Gastrocnemius medialis (tissue), 4 donors: ENCODE measurements at regions not wholly inside any gene's neighbourhood (a gene's known extent, or its start where the extent isn't known, plus 50 kb on each side); places are given as distances from the start of the nearest gene placed in this dataset.

Experiments
- POLR2A ChIP-seq, 2 donors: fragments of 450-650 bp; IDR thresholded peaks; one replicate each; pipeline ENCODE4 v1.6.1; 2017; ENCODE audit warnings: antibody characterized with exemption in 2 of 2, mild to moderate bottlenecking in 2 of 2, moderate library complexity in 2 of 2
- TF ChIP-seq, protein P1 (sequence below), 5 experiments: fragments of 450-650 bp in 3 of 5; fragments of 200-600 bp in 2 of 5; sonication (generic) in 2 of 5; IDR thresholded peaks in 4 of 5; conservative IDR thresholded peaks in 1 of 5; 1 replicate in 4 of 5; 2 replicates in 1 of 5; pipeline ENCODE4 v1.5.1; 2016 to 2019; ENCODE audit warnings: antibody characterized with exemption in 5 of 5, mild to moderate bottlenecking in 3 of 5, moderate library complexity in 3 of 5

DNA sequence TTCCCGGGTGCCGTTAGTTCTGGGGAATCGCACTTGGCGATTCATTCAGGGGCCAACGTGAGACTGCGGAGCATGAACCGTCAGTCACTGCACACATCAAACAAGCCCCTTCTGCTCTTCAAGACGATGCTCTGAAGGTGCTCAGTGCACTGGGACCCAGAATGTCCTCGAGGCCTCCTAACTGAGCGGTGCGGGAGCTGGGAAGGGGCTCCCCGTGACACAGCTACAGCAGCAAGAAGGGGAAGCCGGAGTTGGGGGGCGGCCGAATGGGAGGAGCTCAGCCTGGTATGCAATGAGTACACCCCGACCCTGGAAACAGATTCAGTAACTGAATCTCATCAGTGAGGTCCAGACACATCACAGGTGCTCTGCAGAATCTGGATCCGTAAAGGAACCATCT is 150.8 kb downstream of the SHANK2 start:
- no peak for TF ChIP-seq POLR2A (IDR thresholded peaks at IDR 0.05)
- TF ChIP-seq, protein P1, sequence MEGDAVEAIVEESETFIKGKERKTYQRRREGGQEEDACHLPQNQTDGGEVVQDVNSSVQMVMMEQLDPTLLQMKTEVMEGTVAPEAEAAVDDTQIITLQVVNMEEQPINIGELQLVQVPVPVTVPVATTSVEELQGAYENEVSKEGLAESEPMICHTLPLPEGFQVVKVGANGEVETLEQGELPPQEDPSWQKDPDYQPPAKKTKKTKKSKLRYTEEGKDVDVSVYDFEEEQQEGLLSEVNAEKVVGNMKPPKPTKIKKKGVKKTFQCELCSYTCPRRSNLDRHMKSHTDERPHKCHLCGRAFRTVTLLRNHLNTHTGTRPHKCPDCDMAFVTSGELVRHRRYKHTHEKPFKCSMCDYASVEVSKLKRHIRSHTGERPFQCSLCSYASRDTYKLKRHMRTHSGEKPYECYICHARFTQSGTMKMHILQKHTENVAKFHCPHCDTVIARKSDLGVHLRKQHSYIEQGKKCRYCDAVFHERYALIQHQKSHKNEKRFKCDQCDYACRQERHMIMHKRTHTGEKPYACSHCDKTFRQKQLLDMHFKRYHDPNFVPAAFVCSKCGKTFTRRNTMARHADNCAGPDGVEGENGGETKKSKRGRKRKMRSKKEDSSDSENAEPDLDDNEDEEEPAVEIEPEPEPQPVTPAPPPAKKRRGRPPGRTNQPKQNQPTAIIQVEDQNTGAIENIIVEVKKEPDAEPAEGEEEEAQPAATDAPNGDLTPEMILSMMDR (IDR thresholded peaks at IDR 0.05 in 4 of 5, conservative IDR thresholded peaks at IDR 0.05 in 1 of 5) = no peak
